Osteocyte (in vitro differentiated cells): ENCODE measurements at regions not wholly inside any gene's neighbourhood (a gene's known extent, or its start where the extent isn't known, plus 50 kb on each side); places are given as distances from the start of the nearest gene placed in this dataset.

Source experiments
- DNase-seq: peaks from one replicate; pipeline ENCODE4 v3.0.0; 2021; ENCODE audit warnings: mixed read lengths; ENCODE audit not compliant: unreplicated experiment; ENCODE audit errors: extremely low spot score
- H3K27ac Mint-ChIP-seq: one replicate; pipeline ENCODE4 v1.8.0; 2021; ENCODE audit warnings: mild to moderate bottlenecking, mixed read lengths; ENCODE audit not compliant: unreplicated experiment
- H3K27me3 Mint-ChIP-seq: one replicate; pipeline ENCODE4 v1.8.0; 2021; ENCODE audit warnings: mixed read lengths; ENCODE audit not compliant: unreplicated experiment
- H3K36me3 Mint-ChIP-seq: one replicate; pipeline ENCODE4 v1.8.0; 2021; ENCODE audit warnings: mixed read lengths; ENCODE audit not compliant: unreplicated experiment
- H3K4me1 Mint-ChIP-seq: one replicate; pipeline ENCODE4 v1.8.0; 2021; ENCODE audit warnings: mixed read lengths; ENCODE audit not compliant: unreplicated experiment
- H3K4me3 Mint-ChIP-seq: one replicate; pipeline ENCODE4 v1.8.0; 2021; ENCODE audit warnings: mild to moderate bottlenecking, moderate library complexity, mixed read lengths; ENCODE audit not compliant: unreplicated experiment
- H3K9me3 Mint-ChIP-seq: one replicate; pipeline ENCODE4 v1.8.0; 2021; ENCODE audit warnings: mixed read lengths; ENCODE audit not compliant: unreplicated experiment
- CTCF ChIP-seq: fragments of 200-600 bp; sonication (generic); IDR thresholded peaks from 2 replicates; pipeline ENCODE4 v1.5.0; 2021; ENCODE audit warnings: antibody characterized with exemption, mild to moderate bottlenecking, moderate library complexity

- no peak overlapping the region for H3K27ac Mint-ChIP-seq
- H3K36me3 Mint-ChIP-seq, result no peaks in the 10 kb centered on the region
- H3K4me3 Mint-ChIP-seq, result no peak overlapping the region
- peaks cover 16% of the 10 kb centered on the region for H3K4me1 Mint-ChIP-seq
- peaks cover 22% of the 10 kb centered on the region for H3K27me3 Mint-ChIP-seq
- DNase-seq, result no peak
- H3K9me3 Mint-ChIP-seq, result no peaks in the 10 kb centered on the region
- peak; percentile 20 for TF ChIP-seq CTCF
Measured at GRCh38 chr18:57906852-57907251, 103.7 kb upstream of the ATP8B1 start.

- no peak overlapping the region for H3K27ac Mint-ChIP-seq
- H3K27me3 Mint-ChIP-seq, result peaks cover 22% of the 10 kb centered on the region
- no peak for DNase-seq
- TF ChIP-seq CTCF, result no peak
- H3K4me3 Mint-ChIP-seq, result no peak overlapping the region
- H3K36me3 Mint-ChIP-seq, result no peaks in the 10 kb centered on the region
- no peaks in the 10 kb centered on the region for H3K9me3 Mint-ChIP-seq
- H3K4me1 Mint-ChIP-seq, result peaks cover 2% of the 10 kb centered on the region
Measured at GRCh38 chr18:57904535-57904934, 101.4 kb upstream of the ATP8B1 start.

- Mint-ChIP-seq H3K4me1 (no peaks in the 10 kb centered on the region), H3K36me3 (no peaks in the 10 kb centered on the region), H3K4me3 (no peak overlapping the region), H3K27me3 (peaks cover 15% of the 10 kb centered on the region), H3K9me3 (no peaks in the 10 kb centered on the region), H3K27ac (no peak overlapping the region)
- DNase-seq, result no peak
- TF ChIP-seq CTCF, result no peak
Measured at GRCh38 chr18:57902721-57903120, 99.6 kb upstream of the ATP8B1 start.

GRCh38 chr18:57901825-57902589, 98.9 kb upstream of the ATP8B1 start:
- H3K27me3 Mint-ChIP-seq, result peaks cover 9% of the 10 kb centered on the region
- H3K36me3 Mint-ChIP-seq, result no peaks in the 10 kb centered on the region
- H3K4me1 Mint-ChIP-seq, result no peaks in the 10 kb centered on the region
- no peak overlapping the region for H3K27ac Mint-ChIP-seq
- H3K4me3 Mint-ChIP-seq, result no peak overlapping the region
- no peak for TF ChIP-seq CTCF
- H3K9me3 Mint-ChIP-seq, result no peaks in the 10 kb centered on the region
- DNase-seq, result no peak

GRCh38 chr18:57900906-57901435, 97.9 kb upstream of the ATP8B1 start:
- no peaks in the 10 kb centered on the region for H3K9me3 Mint-ChIP-seq
- no peak for TF ChIP-seq CTCF
- no peak for DNase-seq
- peaks cover 3% of the 10 kb centered on the region for H3K27me3 Mint-ChIP-seq
- H3K4me1 Mint-ChIP-seq, result no peaks in the 10 kb centered on the region
- H3K36me3 Mint-ChIP-seq, result no peaks in the 10 kb centered on the region
- no peak overlapping the region for H3K27ac Mint-ChIP-seq
- no peak overlapping the region for H3K4me3 Mint-ChIP-seq
